GM08714 (cell line): ENCODE measurements at regions not wholly inside any gene's neighbourhood (a gene's known extent, or its start where the extent isn't known, plus 50 kb on each side); places are given as distances from the start of the nearest gene placed in this dataset.

Experiments used
- H3K4me3 ChIP-seq: fragments of 200-500 bp; sonication (Bioruptor generic); 2 replicates; pipeline ENCODE4 v1.5.1; 2014; ENCODE audit warnings: mild to moderate bottlenecking, low read length, inconsistent platforms
- ZNF274 ChIP-seq: IDR thresholded peaks from 2 replicates; pipeline ENCODE4 v1.6.1; 2012; ENCODE audit warnings: mild to moderate bottlenecking, low read depth, low read length

- TF ChIP-seq ZNF274: no peak
- H3K4me3 ChIP-seq: no peak overlapping the region
These were observed 143.4 kb upstream of the PKDCC start for GRCh38 chr2:41904459-41904858.

- no peak overlapping the region for H3K4me3 ChIP-seq
- no peak for TF ChIP-seq ZNF274
These were observed 142.1 kb upstream of the PKDCC start for GRCh38 chr2:41905597-41906337.

GRCh38 chr2:41906338-41906725 is 141.5 kb upstream of the PKDCC start:
- no peak overlapping the region for H3K4me3 ChIP-seq
- no peak for TF ChIP-seq ZNF274

- no peak for TF ChIP-seq ZNF274
- H3K4me3 ChIP-seq: no peak overlapping the region
These were observed 140.7 kb upstream of the PKDCC start for GRCh38 chr2:41907141-41907540.

GRCh38 chr2:41907771-41908207 is 140.0 kb upstream of the PKDCC start:
- H3K4me3 ChIP-seq: no peak overlapping the region
- TF ChIP-seq ZNF274: no peak

- TF ChIP-seq ZNF274: no peak
- H3K4me3 ChIP-seq: no peak overlapping the region
These were observed 139.5 kb upstream of the PKDCC start for GRCh38 chr2:41908349-41908748.

GRCh38 chr2:41909584-41909983 is 138.2 kb upstream of the PKDCC start:
- TF ChIP-seq ZNF274: no peak
- no peak overlapping the region for H3K4me3 ChIP-seq

GRCh38 chr2:41910126-41910525 is 137.7 kb upstream of the PKDCC start:
- no peak overlapping the region for H3K4me3 ChIP-seq
- no peak for TF ChIP-seq ZNF274

GRCh38 chr2:41911033-41911432 is 136.8 kb upstream of the PKDCC start:
- H3K4me3 ChIP-seq: no peak overlapping the region

GRCh38 chr2:41912337-41912736 is 135.5 kb upstream of the PKDCC start:
- no peak overlapping the region for H3K4me3 ChIP-seq
- no peak for TF ChIP-seq ZNF274

More at GRCh38 chr2:41911033-41911432, 136.8 kb upstream of the PKDCC start:
- TF ChIP-seq ZNF274: no peak

- no peak for TF ChIP-seq ZNF274
- no peak overlapping the region for H3K4me3 ChIP-seq
These were observed 135.0 kb upstream of the PKDCC start for GRCh38 chr2:41912776-41913175.

GRCh38 chr2:41913311-41913710 is 134.5 kb upstream of the PKDCC start:
- no peak overlapping the region for H3K4me3 ChIP-seq
- no peak for TF ChIP-seq ZNF274

- TF ChIP-seq ZNF274: no peak
- H3K4me3 ChIP-seq: no peak overlapping the region
These were observed 133.8 kb upstream of the PKDCC start for GRCh38 chr2:41913921-41914609.

GRCh38 chr2:41914936-41915335 is 132.9 kb upstream of the PKDCC start:
- no peak overlapping the region for H3K4me3 ChIP-seq
- TF ChIP-seq ZNF274: no peak

- no peak overlapping the region for H3K4me3 ChIP-seq
- no peak for TF ChIP-seq ZNF274
These were observed 131.6 kb upstream of the PKDCC start for GRCh38 chr2:41916177-41916576.
